ENCODE measurements at regions not wholly inside any gene's neighbourhood (a gene's known extent, or its start where the extent isn't known, plus 50 kb on each side); places are given as distances from the start of the nearest gene placed in this dataset.

DNA sequence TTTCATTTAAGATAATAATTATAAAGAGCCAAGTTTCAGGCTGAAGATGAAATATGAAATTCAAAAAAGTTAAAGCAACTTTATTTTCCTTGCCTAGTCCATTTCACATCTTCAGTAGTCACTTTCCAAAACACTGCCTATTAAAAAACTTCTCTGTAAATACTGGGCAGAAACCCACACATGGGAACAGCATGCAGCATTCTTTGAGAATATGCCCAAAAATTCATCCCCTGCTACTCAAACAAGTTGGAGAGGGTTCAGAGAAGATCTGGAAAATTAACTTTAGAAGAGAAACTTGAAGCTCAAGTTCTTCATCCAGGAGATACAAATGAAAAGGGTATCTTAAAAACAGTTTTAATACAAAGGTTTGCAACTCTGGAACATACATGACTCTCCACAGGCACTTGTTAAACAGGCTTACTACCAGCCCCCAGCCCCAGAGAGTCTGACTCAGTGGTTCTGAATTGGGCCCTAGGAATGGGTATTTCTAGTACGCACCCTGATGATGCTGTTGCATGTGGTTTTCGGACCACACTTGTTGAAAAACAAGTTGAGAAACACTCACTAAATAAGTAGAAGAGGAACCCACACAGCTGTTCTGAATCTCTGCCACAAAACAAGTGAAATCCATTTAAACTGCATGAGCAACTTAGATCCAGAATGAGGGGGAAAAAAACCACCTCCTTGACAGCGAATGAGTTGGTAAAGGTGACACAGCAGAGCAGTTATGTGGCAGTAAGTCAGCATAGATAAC, 329.1 kb downstream of the SATB2 start:
- CTCF ChIA-PET: no interaction called here
- POLR2A ChIA-PET: no interaction called here
- Mint-ChIP-seq H3K4me3 (no peak overlapping the region), H3K9me3 (ENCODE audit: insufficient read depth) (no peaks in the 10 kb centered on the region), H3K27me3 (no peaks in the 10 kb centered on the region), H3K27ac (no peak overlapping the region), H3K4me1 (no peaks in the 10 kb centered on the region)
- no CpG with 5 or more reads among the region's 3 CpGs for WGBS (ENCODE audit: insufficient coverage)
- no peaks in the 10 kb centered on the region for H4K20me1 ChIP-seq (ENCODE audit: control insufficient read depth, insufficient read depth, low read length, poor library complexity, severe bottlenecking)
- H3K4me3 ChIP-seq (ENCODE audit: control extremely low read depth in 1 of 5, extremely low read depth in 1 of 5, insufficient read depth in 1 of 5, low read depth in 2 of 5, low read length in 4 of 5): no peak overlapping the region
- no peak for TF ChIP-seq EZH2 (IDR thresholded peaks at IDR 0.05; ENCODE audit: borderline replicate concordance, insufficient read depth, low read depth, low read length, poor library complexity, severe bottlenecking)
- TF ChIP-seq, protein P1, sequence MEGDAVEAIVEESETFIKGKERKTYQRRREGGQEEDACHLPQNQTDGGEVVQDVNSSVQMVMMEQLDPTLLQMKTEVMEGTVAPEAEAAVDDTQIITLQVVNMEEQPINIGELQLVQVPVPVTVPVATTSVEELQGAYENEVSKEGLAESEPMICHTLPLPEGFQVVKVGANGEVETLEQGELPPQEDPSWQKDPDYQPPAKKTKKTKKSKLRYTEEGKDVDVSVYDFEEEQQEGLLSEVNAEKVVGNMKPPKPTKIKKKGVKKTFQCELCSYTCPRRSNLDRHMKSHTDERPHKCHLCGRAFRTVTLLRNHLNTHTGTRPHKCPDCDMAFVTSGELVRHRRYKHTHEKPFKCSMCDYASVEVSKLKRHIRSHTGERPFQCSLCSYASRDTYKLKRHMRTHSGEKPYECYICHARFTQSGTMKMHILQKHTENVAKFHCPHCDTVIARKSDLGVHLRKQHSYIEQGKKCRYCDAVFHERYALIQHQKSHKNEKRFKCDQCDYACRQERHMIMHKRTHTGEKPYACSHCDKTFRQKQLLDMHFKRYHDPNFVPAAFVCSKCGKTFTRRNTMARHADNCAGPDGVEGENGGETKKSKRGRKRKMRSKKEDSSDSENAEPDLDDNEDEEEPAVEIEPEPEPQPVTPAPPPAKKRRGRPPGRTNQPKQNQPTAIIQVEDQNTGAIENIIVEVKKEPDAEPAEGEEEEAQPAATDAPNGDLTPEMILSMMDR (IDR thresholded peaks at IDR 0.05): no peak
- DNase-seq (no peak), ATAC-seq (ENCODE audit: low read depth) (no peak)
- intact Hi-C loops (cut with micrococcal nuclease): no loop called here
- no peak overlapping the region for H3K9ac ChIP-seq (ENCODE audit: low read length)
- H2AFZ ChIP-seq (ENCODE audit: insufficient read depth, low read depth, low read length, poor library complexity, severe bottlenecking): no peak overlapping the region
- H3K27ac ChIP-seq (ENCODE audit: low read length in 2 of 2): no peak overlapping the region
- H3K79me2 ChIP-seq (ENCODE audit: control insufficient read depth, insufficient read depth, low read length): no peaks in the 10 kb centered on the region
- no peaks in the 10 kb centered on the region for H3K27me3 ChIP-seq (replicated peaks in 1 of 4; ENCODE audit: control extremely low read depth in 1 of 4, control insufficient read depth in 3 of 4, insufficient read depth in 4 of 4, low read length in 3 of 4)
- H3K36me3 ChIP-seq (replicated peaks in 1 of 2; ENCODE audit: control extremely low read depth in 1 of 2, control insufficient read depth in 1 of 2, extremely low read depth in 1 of 2, insufficient read depth in 2 of 2, low read length in 1 of 2): no peaks in the 10 kb centered on the region
- no peak overlapping the region for H3K4me2 ChIP-seq (replicated peaks; ENCODE audit: low read depth, low read length, poor library complexity, severe bottlenecking)
- no peaks in the 10 kb centered on the region for H3K9me3 ChIP-seq (ENCODE audit: control extremely low read depth in 1 of 3, control insufficient read depth in 2 of 3, insufficient read depth in 1 of 3, low read length in 2 of 3)
- H3K4me1 ChIP-seq (ENCODE audit: control insufficient read depth in 2 of 2, insufficient read depth in 2 of 2, low read length in 2 of 2): no peaks in the 10 kb centered on the region

DNA sequence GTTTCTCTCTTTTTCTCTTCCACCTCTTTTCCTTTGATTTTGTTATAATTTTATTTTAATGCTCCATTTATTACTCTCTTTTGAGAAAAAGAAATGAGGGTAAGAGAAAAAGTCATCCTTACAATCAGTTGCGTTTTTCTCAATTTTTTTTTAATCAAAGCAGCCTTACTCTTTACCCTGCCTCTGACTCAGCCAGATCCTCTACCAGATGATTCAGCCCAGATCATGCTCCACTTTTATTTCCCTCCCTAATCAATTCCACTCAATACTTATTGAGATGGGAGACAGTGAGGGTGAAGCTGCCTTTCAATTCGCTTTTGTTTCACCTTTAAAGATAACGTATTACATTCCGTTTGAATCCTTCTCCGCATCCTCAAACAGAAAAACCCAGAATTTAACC, 337.9 kb downstream of the SATB2 start:
- Histone ChIP-seq H3K4me1 (ENCODE audit: control insufficient read depth in 2 of 2, insufficient read depth in 2 of 2, low read length in 2 of 2) (no peaks in the 10 kb centered on the region), H3K27me3 (replicated peaks in 1 of 4; ENCODE audit: control extremely low read depth in 1 of 4, control insufficient read depth in 3 of 4, insufficient read depth in 4 of 4, low read length in 3 of 4) (no peaks in the 10 kb centered on the region), H3K9ac (ENCODE audit: low read length) (no peak overlapping the region), H3K27ac (ENCODE audit: low read length in 2 of 2) (no peak overlapping the region), H3K4me2 (replicated peaks; ENCODE audit: low read depth, low read length, poor library complexity, severe bottlenecking) (no peak overlapping the region), H4K20me1 (ENCODE audit: control insufficient read depth, insufficient read depth, low read length, poor library complexity, severe bottlenecking) (no peaks in the 10 kb centered on the region), H3K36me3 (replicated peaks in 1 of 2; ENCODE audit: control extremely low read depth in 1 of 2, control insufficient read depth in 1 of 2, extremely low read depth in 1 of 2, insufficient read depth in 2 of 2, low read length in 1 of 2) (no peaks in the 10 kb centered on the region), H2AFZ (ENCODE audit: insufficient read depth, low read depth, low read length, poor library complexity, severe bottlenecking) (no peak overlapping the region), H3K9me3 (ENCODE audit: control extremely low read depth in 1 of 3, control insufficient read depth in 2 of 3, insufficient read depth in 1 of 3, low read length in 2 of 3) (no peaks in the 10 kb centered on the region), H3K79me2 (ENCODE audit: control insufficient read depth, insufficient read depth, low read length) (no peaks in the 10 kb centered on the region), H3K4me3 (ENCODE audit: control extremely low read depth in 1 of 5, extremely low read depth in 1 of 5, insufficient read depth in 1 of 5, low read depth in 2 of 5, low read length in 4 of 5) (no peak overlapping the region)
- no peak for ATAC-seq (ENCODE audit: low read depth)
- WGBS (ENCODE audit: insufficient coverage): no CpG with 5 or more reads among the region's 5 CpGs
- DNase-seq: no peak
- Mint-ChIP-seq H3K27me3 (no peaks in the 10 kb centered on the region), H3K27ac (no peak overlapping the region), H3K4me1 (no peaks in the 10 kb centered on the region), H3K4me3 (no peak overlapping the region), H3K9me3 (ENCODE audit: insufficient read depth) (peaks cover 2% of the 10 kb centered on the region)
- ChIA-PET POLR2A (no interaction called here), CTCF (no interaction called here)
- intact Hi-C loops (cut with micrococcal nuclease): no loop called here
- TF ChIP-seq EZH2 (IDR thresholded peaks at IDR 0.05; ENCODE audit: borderline replicate concordance, insufficient read depth, low read depth, low read length, poor library complexity, severe bottlenecking): no peak
- TF ChIP-seq, protein P1 (IDR thresholded peaks at IDR 0.05): no peak
